Activated T-cell treated with anti-CD3 and anti-CD28 coated beads for 24 hours (primary cell): ENCODE measurements at regions not wholly inside any gene's neighbourhood (a gene's known extent, or its start where the extent isn't known, plus 50 kb on each side); places are given as distances from the start of the nearest gene placed in this dataset.

Experiments
- DNase-seq: peaks from one replicate; pipeline ENCODE4 v3.0.0-alpha.2; 2020; ENCODE audit warnings: low read depth

DNA sequence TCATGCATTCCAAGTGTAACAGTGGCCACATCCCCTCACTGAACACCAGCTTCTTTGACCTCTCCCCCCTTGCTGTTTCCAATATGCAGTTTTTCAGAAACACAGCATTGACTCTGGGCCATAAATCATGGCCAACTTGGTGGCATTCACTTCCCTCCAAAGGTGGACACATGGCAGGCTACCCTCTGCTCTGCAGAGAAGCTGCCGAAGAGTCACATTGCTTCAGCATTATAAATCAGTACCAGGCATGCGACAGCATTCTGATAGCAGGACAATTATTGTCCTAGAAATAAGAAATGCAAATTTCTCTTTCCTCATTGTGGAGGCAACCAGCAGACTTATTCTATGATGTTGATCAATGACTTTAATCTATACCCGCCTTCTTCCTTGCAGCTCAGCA is 475.4 kb upstream of the GHITM start:
- DNase-seq, result no peak

DNA sequence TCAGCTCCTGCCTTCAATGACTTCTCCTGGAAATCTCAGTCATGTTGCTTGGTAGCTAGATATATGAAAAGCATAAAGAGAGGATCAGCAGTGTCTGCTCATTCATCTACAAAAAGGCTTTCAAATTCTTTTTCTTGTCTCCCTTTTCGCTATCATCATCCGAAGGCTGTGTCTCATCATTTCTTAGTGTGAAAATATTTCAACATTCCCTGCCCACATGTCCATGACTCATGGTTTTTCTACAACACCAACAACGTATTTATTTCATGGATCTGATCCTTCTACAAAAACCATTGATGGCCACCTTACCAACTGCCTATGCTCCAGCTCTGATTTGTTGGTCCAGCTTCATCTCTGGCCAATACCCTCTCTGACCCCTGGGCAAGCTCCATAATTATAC is 472.5 kb upstream of the GHITM start:
- no peak for DNase-seq

DNA sequence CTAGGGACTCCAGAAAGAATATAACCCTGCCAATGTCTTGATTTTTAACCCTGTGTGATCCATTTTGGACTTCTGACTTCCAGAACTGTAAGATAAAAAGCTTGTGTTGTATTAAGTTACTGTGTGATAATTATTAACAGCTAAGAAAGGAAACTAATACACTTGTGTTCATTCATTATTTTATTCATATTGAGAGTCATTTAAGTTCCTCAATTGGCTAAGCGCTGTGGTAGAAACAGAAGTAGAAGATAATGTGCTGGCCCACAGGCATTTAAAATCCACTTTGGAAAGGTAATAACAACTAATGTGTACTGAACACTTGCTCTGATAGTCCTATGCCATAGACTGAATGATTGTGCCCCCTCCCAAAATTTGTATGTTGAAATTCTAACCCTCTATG is 471.7 kb upstream of the GHITM start:
- no peak for DNase-seq

DNA sequence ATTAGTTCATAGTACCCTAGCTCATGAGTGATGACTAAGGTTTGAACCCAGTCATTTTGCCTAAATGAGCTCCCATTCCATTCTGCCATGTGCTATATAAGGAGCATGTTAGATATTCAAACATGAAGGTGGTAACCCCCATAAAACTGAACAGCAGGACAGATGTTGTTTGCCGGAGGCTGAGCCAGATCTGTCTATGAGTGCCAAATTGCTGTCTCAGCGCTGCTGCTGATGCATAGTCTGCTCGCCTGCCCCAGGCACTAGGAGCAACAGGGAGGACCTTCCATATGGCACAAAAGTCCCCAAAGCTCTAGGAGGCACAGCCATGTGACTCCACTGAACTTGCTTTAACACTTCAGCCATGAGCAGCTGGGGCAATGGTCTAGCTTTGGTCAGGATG is 466.0 kb upstream of the GHITM start:
- no peak for DNase-seq

DNA sequence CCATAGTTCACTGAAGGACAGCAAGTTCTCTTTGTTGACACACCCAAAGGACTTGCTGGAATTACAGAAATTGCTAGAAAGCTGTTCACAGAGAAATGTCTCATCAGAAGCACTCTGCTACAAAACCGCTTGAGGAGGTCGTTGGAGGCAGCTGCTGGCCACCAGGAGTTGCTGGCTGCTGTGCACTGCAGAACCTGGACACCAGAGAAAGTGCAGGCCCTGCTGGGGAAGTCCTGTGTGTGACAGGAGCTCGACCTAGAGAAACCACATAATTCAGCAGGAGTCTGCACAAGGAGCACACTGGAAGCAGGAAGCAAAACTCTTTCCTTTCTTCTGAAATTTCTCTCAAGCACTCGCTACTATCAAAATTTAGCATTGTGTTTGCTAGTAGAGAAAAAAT is 461.5 kb upstream of the GHITM start:
- DNase-seq, result no peak

DNA sequence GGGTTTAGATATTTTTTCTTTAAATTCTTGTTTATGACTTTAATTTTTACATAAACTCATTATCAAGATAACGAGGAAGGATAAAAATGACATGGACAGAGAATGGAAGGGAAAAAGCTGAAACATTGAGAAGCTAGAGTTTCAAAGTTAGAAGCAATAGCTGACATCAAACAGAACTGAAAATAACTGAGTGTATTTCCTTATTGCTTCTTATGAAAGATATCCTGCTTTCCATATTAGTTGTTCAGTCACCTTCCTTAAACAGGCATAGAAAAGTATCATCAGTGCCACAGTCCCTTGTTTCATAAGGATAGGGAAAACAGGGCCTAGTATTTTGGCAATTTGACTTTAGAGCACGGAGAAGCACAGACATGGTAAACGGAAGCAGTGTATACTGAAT is 460.5 kb upstream of the GHITM start:
- no peak for DNase-seq

DNA sequence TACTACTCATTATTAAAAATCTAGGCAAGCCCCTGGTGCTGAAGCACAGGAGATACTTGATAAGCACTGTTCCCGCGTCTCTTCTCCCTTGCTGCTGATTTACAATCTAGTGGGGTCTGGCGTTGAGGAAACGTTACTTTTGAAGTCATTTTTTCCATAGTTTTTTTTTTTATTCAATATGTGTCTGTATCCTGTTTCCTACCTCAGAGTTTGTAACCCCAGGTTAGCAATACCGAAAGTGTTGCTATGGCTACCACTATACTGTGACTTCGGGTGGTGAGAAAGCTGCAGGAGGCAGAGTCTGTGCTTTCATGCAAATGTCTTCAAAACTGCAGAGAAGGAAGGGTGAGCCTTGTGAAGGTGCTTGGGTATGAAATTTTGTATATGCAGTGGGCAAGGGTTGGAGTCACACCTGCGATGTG is 458.8 kb upstream of the GHITM start:
- DNase-seq, result peak; percentile 10

DNA sequence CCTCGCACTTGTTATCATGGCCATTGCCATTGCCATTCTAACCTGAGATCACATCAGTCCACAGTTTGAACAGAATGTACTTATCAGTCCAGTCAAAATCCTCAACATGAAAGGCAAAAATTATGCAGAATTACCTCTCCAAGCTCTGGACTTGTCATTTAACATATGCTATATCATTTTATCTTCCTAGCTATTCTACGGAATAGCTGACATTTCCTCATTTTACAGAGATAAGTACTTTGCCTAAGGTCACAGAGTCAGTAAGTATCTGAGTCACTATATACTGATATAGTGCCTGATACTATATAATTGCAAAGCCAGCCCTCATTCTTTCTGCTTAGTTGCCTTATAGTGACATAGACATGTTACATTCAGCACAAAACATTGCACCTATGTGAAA is 456.9 kb upstream of the GHITM start:
- no peak for DNase-seq

DNA sequence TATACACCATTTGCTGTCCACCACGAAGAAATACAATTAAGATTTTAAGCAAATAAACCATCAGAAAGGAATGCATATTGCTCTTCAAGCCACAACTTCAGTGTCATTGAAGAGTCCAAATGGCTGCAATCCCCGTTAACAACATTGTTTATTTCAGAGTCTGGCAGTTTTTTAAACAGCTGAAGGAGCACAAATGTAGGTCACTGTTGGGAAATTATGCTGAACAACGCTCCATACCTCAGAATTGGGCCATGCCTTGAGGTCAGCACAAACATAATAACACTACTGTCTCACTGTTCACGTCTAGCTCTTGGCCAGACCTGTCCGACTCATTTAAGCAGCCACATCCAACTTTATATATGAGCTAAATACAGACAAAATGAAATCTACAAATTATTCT is 453.9 kb upstream of the GHITM start:
- DNase-seq, result no peak

DNA sequence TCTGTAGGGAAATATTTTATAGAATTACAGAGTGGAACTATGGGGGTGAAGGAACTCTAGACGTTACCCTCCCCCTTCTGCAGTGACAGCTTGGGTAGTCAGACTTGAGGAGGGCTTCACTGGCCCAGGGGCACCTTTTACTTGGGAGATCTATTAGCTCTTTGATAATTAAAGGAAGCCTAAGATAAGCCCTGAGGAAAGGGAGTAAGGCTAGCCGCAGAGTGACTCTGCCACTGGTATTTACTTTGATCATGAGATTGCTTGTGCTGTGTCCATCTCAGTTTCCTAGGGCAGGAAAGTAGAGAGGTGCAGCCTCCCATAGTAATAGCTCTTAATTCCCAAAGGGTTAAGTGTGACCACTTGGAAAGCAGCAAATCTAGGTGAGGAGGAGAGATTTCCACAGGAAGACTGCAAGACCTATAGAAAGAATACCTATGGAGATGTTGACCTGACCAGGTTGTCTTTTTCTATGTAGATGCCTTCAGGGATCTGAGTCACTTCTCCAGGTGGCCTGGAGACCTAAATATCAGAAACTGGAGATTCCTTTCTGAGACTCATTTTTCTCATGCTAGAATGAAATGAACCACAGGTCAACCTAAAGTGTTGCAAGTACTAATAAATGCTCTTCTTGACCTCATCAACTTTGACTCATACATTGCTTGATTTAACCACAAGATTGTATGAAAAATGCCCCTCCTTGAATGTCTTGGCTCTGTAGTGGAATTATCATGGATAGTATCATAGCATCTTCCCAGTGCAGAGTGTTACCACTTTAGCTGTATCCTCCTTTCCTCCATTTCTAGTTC is 447.3 kb upstream of the GHITM start:
- DNase-seq, result no peak

DNA sequence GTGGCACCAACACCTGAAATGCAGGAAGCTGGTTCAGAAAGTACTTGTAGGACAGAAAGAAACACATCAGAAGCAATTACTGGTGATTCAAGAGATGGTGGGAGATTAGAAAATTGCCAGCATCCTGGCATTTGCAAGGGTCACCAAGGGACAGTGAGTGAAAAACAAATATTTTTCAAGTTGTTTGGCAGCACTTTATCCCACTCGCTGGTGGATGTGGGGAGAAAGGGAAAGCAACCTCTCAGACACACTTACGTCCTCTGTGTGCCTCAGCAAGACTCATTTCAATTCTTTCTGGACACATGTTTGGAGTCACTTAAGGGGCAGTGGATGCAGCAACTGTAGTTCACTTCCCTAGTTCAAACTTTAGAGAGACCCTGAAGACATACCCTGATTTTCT is 440.4 kb upstream of the GHITM start:
- DNase-seq, result no peak

DNA sequence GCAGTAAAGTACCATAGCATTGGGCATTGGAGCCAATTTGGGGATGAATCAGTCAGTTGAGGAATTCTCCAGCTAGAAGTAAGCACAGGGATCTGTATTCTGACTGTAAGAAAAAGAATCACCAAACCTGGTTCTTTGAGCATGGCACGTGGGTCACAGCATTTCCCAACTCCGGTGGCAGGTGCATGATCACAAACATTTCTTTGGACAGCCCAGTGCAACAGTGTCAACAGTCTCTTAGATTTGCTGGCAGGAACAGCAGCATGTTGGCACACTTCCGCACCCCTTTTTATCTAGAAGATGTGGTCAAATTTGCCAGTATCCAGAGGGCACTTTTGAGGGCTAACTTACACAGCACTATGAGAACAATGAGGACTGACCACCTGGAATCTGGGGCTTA is 437.5 kb upstream of the GHITM start:
- no peak for DNase-seq

DNA sequence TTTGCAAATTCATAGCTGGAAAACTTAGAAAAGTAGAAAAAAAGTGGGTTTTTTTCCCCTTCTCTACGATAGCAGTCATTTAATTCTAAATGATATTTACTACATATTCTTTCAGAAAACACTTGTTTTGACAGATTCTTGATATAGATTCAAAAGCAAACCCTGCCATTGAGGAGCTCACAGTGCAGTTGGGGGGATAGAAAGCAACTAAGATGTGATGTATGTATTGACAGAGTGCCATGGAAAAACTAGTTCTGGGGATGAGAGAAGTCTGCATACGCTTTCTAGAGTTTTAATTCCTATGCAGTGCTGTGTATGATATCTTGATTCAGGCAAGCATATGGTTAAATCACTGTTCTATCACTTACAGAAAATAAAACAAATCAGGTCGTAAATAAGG is 436.6 kb upstream of the GHITM start:
- DNase-seq, result no peak

DNA sequence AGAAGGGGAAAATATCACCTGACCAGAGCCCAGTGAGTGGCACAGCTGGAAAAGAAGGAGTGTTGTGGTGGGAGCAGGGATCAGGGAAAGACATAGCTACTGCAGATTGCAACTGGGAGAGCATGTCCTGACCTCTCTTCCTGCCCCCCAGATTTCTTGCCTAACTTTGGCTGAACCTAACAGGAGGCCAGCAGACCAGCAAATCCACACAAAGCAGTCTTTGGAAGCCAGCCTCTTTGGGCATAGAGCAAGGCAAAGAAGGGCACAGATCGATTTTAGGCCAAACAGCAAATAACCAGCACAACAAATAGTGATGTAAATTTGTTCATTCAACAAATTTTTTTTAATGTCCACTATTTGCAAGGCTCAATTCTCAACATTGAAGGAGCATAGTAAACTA is 433.2 kb upstream of the GHITM start:
- no peak for DNase-seq

DNA sequence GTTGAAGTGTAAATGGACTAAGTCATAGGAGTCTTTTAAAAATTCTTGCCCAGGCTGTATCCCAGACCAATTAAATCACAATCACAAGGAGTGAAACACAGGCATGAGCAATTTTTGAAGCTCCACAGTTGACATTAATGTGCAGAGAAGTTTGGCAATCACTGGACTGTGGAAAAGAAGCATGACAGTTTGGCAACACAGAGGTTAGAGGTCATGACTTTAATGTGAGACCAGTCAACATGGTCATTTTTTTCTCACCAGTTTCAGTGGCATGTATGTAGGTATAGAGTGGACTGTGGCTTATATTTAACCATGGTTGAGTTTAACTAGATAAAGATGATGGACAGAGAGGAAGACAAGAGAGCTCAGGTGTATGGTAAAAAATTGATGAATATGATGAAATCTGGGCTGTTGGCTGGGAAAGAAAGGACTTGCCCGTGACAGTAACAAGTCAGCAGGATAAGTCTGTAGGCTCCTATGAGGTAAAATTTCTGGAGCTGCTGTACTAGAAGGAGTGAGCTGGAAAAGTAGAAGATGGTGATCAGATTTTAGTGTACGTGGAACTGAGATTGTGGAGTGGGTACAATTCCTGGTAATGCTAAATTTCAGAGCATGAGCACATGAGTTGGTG is 432.2 kb upstream of the GHITM start:
- no peak for DNase-seq

DNA sequence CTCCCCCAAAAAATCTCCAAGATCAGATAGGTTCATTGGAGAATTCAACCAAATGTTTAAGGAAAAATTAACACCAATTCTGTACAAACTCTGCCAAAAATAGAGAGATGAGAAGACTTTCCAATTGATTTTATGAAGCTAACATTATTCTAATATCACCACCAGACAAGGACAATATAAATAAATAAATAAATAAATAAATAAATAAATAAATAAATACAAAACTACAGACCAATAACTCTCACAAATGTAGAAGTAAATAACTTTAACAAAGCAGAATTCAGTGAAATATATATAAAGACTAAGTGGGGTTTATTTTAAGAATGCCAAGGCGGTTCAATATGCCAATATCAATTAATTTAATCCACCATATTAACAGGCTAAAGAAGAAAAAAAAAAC is 425.9 kb upstream of the GHITM start:
- no peak for DNase-seq

DNA sequence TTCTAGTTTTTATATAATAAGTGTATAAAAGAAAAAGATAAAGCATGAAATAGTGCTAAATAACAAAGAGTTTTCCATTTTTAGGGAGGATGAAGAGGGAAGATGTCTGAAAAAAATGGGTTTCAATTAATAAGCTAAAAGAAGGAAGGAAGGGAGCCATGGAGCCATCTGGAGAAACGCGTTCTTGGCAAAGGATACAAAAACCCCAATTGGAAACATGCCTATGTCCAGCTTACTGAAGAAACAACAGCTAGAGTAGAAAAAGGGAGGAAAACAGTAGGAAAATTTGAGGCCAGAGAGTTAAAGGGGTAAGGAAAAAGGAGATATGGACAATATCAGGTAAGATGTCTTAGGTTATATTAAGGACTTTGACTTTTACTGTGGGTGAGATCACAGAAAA is 416.2 kb upstream of the GHITM start:
- DNase-seq, result no peak

DNA sequence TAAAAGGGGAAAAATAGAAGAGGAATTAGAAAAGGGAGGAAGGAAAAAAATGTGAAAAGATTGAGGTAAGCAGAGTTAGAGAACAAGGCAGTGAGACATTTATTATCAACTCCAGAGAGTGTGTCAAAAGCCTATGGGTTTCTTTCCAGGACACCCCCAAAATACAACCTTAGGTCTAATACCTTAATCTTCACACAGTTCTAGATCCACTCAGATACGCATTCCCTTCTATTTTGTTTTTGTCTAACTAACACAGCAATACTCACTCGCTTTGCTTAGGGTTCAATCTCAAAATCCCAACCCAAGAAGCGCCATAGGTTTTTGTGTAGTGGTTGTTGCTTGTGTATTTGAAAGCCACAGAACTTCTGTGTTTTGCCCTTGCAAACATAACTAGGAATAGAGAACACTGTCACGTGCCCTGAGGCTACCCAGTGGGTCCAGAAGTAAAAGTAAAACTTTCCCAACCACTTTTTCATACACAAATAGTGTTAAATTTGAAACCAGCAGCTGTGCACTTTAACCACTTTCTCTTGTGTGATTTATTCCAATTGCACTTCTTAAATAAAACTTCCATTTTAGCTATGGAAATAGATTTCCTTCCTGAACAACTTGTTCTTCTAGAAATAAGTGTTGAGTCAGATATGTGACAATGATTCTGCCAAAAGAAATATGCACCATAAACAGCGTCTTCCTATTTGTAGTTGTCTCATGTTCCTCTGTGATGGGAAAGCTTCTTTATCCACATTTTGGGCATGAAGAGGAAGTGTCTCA is 414.7 kb upstream of the GHITM start:
- DNase-seq, result no peak

DNA sequence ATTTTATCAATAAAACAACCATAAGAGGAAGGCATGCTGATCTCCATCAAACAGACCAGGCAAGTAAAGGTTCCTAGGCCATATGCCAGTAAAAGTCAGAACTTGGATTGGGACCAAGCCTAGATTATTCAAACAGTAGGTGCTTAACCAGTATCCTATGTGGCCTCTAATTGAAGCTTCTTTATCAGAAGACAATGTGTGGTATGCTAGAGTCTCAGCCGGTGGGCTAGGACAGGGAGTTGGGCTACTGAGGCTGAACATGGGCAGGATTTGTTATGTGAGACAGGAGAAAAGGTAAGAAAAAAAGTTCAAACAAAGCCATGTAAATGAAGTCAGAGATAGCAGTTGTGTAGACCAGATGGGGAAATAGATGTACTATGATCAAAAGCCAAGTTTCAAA is 413.7 kb upstream of the GHITM start:
- DNase-seq, result no peak

DNA sequence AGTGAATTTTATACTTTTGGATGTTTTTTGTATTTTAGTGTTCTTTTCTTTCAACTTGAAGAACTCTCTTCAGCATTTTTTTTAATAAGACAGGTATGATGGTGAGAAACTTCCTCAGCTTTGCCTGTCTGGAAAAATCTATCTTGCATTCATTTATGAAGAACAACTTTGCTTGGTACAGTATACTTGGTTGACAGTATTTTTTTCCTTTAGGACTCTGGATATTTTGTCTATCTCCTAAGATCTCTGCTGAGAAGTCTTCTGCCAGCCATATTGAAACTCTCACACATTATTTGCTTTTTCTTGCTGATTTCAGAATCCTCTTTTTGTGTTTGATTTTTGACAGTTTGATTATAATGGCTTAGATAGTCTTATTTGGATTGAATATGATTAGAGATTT is 405.0 kb upstream of the GHITM start:
- no peak for DNase-seq

DNA sequence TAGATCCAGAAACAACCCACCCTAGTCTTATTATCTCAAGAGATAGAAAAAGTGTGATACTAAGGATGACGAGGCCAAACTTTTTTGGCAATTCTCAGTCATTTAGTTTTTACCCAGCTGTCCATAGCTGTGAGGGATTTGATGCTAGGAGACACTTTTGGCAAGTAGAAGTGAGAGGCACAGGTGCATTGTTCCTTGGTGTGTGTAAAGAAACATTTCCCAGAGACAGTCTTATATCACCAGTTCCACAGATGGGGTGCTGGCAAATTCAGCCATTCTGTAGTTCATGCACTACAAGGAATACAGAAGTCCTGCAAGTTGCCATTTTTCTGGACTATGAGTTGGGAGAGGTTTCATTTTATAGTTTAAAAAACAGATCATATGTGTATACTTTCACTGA is 403.3 kb upstream of the GHITM start:
- DNase-seq, result no peak

DNA sequence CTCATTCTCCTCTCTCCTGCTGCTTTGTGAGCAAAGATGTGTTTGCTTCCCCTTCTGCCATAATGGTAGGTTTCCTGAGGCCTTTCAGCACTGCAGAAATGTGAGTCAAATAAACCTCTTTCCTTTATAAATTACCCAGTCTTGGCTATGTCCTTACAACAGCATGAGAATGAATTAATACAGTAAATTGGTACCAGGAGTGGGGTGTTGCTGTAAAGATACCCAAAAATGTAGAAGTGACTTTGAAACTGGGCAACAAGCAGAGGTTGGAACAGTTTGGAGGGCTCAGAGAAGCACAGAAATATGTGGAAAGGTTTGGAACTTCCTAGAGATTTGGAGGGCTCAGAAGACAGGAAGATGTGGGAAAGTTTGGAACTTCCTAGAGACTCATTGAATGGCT is 388.7 kb upstream of the GHITM start:
- DNase-seq, result no peak

DNA sequence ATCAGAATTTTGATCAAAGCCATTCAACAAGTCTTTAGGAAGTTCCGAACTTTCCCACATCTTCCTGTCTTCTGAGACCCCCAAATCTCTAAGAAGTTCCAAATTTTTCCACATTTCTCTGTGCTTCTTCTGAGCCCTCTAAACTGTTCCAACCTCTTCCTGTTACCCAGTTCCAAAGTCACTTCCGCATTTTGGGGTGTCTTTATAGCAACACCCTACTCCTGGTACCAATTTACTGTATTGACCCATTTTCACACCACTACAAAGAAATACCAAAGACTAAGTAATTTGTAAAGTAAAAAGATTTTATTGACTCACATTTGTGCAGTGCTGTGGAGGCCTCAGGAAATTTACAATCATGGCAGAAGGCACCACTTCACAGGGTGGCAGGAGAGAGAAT is 385.8 kb upstream of the GHITM start:
- DNase-seq, result no peak
